NCI-H748 treated with DMSO at 0.1 percent for 48 hours (cell line): ENCODE measurements at regions not wholly inside any gene's neighbourhood (a gene's known extent, or its start where the extent isn't known, plus 50 kb on each side); places are given as distances from the start of the nearest gene placed in this dataset.
"Not testable (repeated sequence)": the region's sequence is repeated elsewhere in the genome, so short reads cannot be mapped to it uniquely, and the experiment has no call there.

Experiments used
- DNase-seq: peaks from one replicate; lab custom pipeline; 2025; lab: John Stamatoyannopoulos, UW

- DNase-seq, result no peak
Observed at GRCh38 chr2:123359636-123360035, 665.5 kb upstream of the CNTNAP5 start.

DNA sequence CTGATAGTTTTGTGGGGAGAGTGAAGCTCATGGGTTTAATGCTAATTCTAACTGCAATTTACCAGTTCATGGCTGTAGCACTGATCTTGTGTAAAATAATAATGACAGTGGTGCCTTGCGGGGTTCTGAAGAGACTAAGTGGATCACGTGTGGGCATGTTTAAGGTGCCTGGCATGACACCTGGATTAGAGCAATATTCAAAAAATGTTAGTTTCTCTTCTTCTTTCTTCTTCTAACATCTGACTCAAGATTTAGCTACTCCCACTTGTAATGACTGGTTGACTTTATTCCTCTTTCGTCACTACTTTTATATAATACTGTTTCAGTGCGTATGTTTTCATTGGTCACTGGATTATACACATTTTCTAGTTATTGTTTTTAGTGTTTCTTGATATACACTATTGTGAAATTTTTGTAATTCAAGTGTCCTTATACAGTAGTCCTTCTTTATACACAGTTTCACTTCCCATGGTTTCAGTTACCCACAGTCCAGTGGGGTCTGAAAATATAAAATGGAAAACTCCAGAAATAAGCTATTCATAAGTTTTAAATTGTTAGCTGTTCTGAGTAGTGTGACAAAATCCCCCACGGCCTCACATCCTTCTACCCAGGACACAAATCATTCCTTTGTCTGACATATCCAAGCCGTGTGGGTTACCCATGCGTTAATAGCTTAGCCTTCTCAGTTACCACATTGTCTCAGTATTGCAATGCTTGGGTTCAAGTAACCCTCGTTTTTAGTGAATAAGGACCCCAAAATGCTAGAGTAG, 662.2 kb upstream of the CNTNAP5 start:
- DNase-seq, result no peak

DNA sequence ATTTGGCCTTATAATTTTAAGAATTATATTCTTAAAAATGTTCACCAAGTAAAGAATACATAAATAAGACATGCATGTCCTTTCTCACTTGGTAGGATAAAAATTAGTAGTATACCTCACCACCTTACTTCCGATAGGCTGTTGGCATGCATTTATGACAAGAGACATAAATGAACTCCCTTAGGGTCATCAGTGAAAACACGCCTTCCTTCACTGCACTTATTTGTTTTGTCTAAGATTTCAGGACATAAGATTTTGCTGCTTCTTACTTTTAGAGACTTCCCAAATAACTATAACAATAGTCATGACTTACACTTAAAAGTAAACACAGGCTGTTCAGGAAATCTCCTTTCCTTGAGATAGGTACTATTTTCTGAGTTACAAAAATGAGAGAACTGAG, 661.3 kb upstream of the CNTNAP5 start:
- no peak for DNase-seq

GRCh38 chr2:123364243-123364896, 660.7 kb upstream of the CNTNAP5 start:
- DNase-seq, result no peak

- no peak for DNase-seq
Observed at GRCh38 chr2:123366239-123366837, 658.7 kb upstream of the CNTNAP5 start.

GRCh38 chr2:123370186-123370585, 654.9 kb upstream of the CNTNAP5 start:
- no peak for DNase-seq

DNA sequence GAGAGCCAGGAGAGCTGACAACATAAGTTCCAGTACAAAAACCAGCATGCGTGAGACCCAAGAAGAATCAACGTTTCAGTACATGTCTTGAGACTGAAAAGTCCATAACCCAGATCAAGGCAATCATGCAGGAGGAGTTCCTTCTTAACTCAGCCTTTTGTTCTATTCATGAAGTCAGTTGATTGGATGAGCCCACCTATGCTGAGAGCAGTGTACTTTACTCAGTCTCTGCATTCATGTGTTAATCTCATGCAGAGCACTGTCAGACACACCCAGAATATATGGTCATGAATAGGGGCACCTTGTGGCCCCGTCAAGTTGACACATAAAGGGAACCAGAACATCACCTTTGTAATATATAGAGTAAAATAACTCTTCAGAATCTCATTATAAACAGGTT, 653.6 kb upstream of the CNTNAP5 start:
- no peak for DNase-seq

DNA sequence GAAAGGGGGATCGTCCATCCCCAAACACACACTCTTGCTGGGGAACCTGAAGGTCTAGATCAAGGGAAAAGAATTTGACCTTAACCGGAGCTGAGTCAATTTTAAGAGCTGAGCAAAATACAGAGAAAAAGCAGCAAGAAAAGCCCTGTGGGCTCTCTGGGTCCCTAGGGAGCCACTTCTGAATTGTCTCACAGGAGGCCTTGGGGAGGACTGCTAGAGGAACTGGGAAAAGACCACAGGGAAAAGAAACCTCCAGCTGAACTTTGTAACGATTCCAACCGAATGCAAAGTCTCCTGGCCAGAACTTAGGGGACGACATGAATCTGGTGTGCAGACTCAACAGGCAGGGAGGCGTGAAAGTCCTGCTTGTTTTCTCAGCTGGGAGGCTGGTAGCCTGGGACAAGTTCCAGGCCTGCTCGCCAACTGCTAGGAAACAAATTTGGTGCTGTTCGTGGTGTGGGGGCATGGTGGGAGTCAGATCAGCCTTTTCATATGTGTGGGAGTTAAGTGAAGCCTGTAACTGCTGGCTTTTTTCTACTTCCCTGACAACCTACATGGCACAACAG, 644.6 kb upstream of the CNTNAP5 start:
- no peak for DNase-seq

DNA sequence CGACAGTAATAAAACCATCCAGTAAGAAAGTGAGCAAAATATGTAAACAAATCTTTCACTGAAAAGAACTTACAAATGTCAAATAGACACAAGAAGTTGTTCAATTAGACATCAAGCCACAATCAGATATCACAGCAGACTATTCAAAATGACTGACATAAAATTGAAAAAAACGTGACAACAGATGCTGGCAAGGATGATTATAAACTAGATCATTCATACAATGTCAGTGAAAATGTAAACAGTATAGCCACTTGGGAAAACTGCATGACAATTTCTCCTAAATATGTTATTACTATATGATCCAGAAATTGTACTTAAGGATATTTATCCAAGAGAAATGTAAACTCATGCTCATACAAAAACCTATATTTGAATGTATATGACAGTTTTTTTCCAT, 609.4 kb upstream of the CNTNAP5 start:
- DNase-seq, result no peak

DNA sequence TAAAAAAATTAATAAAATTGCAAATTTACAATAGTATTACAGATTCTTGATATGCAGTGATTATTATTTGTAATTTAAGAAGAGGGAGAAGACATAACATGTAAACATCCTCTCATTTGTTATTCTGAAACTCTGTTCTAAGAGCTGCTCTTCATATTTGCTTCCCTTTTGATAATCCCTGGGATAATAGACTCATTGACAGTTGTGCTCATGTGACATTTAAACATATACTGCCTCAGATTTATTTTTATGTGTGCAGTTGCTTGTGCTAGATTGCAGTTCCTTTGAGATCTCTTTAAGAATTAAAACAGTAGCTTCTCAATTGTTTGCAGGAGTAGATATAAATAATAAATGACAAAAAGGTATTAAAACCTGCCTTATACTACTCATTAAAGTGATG, 605.1 kb upstream of the CNTNAP5 start:
- no peak for DNase-seq

DNA sequence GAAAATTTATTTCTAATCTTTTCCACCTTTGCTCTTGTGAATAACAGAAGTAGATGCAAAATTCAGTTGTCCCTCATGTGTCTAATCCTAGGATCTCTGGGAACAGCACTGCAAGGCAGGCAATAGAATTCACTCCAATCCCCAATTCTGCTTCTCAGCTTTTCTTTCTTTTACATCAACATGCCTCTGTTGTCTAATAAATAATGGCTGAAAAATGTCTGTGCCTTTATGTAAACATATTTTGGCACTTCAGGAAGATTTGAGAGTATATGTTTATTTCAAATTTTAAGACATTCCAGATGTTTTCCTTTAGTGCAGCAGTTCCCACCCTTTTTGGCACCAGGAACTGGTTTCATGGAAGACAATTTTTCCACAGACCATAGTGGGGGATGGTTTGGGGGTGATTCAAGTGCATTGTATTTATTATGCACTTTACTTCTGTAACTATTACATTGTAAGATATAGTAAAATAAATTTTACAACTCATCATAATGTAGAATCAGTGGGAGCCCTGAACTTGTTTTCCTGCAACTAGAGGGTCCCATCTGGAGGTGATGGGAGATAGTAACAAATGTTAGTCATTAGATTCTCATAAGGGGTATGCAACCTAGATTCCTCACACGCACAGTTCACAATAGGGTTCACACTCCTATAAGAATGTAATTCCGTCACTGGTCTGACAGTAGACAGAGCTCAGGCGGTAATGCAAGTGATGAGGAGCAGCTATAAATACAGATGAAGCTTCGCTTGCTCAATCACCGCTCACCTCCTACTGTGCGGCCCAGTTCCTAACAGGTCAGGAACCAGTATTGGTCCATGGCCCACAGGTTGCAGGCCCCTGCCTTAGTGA, 590.3 kb upstream of the CNTNAP5 start:
- no peak for DNase-seq

GRCh38 chr2:123438251-123438650, 586.8 kb upstream of the CNTNAP5 start:
- DNase-seq, result no peak

DNA sequence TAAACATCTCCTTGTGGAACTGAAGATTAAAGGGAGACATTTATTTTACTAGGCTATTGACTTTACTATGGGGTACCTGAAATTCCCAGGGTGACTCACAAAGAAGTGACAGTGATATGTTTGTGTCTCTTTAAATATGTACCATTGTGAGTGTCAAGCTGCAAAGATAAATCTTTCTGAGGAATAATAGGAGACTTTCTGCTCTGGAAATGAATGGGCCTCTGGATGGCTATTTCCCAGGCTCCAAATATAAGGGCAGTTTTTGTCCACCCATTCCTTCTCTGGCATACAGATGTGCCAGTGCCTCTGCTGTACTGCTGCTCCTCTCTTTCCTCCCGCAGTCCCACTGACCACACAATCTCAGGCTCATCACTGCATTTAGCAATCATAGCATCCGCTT, 586.4 kb upstream of the CNTNAP5 start:
- no peak for DNase-seq

- DNase-seq, result no peak
Observed at GRCh38 chr2:123448801-123449200, 576.3 kb upstream of the CNTNAP5 start.

DNA sequence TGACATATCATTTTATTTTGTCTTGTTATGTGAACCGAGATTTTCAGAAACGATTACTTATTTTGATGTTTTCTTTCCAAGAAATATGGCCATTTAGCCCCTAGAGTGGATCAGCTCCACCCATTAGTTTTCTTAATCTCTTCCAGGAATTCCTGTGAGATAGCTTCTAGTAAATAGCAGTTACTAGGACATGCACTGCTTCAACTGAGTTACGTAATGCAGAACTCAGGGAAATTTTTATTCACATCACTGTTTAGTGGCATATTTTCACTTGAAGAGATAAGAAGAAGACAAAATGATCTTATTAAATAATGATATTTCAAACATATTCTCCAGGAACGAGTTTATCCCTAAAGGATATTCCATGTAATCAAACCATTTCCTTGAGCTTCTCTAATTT, 573.5 kb upstream of the CNTNAP5 start:
- no peak for DNase-seq

- no peak for DNase-seq
Observed at GRCh38 chr2:123453046-123453700, 571.9 kb upstream of the CNTNAP5 start.

GRCh38 chr2:123453772-123454171, 571.3 kb upstream of the CNTNAP5 start:
- no peak for DNase-seq

DNA sequence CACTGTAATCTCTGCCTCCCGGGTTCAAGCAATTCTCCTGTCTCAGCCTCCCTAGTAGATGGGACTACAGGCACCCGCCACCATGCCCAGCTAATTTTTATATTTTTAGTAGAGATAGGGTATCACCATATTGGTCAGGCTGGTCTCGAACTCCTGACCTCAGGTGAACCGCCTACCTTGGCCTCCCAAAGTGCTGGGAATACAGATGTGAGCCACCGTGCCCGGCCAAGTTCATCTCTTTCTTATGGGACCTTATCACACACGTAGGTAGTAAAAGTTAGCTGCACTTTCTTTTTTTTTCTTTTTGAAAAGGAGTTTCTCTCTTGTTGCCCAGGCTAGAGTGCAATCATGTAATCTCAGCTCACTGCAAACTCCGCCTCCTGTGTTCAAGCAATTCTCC, 569.9 kb upstream of the CNTNAP5 start:
- not testable (repeated sequence) for DNase-seq

- DNase-seq, result no peak
Observed at GRCh38 chr2:123456416-123456815, 568.7 kb upstream of the CNTNAP5 start.

DNA sequence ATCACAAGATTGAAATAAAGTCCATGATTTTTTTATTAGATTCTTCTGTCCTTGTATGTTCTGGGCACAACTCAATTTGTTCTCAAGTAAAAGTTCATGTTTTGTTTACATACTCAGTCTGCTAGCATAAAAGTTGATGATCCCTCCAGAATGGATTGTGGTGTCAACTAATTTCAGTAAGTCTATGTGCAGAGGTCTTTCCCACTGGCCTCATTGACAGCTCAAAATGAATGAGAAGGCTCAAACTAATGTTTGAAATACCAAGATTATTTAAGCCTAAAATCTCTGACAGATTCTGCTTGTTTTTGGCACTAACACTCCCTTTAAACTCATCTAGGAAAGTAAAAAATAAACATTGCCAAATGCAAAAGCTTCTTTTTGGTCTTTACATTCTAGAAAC, 561.2 kb upstream of the CNTNAP5 start:
- DNase-seq, result no peak

GRCh38 chr2:123468071-123468470, 557.0 kb upstream of the CNTNAP5 start:
- DNase-seq, result no peak

- DNase-seq, result no peak
Observed at GRCh38 chr2:123481406-123481805, 543.7 kb upstream of the CNTNAP5 start.
